ENCODE measurements at regions not wholly inside any gene's neighbourhood (a gene's known extent, or its start where the extent isn't known, plus 50 kb on each side); places are given as distances from the start of the nearest gene placed in this dataset.

DNA sequence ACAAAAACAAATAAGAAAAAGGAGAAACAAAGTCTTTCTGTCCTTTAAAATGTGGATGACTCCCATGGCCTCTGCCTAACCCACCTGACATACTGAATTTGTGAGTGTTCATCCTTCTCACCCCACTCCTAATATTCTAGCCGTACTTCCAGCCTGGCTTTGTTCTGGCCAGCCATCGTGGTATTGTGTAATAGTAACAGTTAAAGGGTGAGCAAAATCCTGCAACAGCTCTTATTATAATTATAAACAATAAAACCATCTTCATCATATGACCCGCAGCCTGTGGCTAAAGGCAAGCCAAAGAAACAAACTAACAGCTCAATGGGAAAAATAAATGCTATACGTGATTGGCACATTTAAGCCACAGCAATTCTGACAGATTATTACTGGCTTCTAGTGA, 721.6 kb upstream of the TENM4 start:
- no peak for DNase-seq

GRCh38 chr11:80157447-80157846, 716.6 kb upstream of the TENM4 start:
- DNase-seq: no peak

GRCh38 chr11:80156062-80156461, 715.2 kb upstream of the TENM4 start:
- no peak for DNase-seq

- DNase-seq: peak; percentile 32
Measured at GRCh38 chr11:80155412-80156017, 714.7 kb upstream of the TENM4 start.

DNA sequence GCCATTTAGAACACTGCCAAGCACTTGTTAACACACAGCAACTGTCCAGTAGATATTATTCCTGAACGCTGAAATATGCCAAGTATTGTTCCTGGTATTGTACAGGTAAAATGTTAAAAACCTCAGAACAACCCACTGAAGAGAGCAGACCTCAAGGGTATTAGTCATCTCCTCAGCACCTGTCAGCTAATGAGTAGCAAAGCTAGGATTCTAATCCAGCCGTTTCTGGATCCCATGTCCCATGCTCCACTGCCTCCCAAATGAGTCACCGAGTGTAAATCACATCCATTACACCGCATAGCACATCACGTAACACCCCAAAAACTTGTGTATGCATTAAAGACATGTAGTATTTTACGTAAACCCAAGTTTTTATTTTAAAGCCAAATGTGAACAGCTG, 705.4 kb upstream of the TENM4 start:
- peak; percentile 96 for DNase-seq

DNA sequence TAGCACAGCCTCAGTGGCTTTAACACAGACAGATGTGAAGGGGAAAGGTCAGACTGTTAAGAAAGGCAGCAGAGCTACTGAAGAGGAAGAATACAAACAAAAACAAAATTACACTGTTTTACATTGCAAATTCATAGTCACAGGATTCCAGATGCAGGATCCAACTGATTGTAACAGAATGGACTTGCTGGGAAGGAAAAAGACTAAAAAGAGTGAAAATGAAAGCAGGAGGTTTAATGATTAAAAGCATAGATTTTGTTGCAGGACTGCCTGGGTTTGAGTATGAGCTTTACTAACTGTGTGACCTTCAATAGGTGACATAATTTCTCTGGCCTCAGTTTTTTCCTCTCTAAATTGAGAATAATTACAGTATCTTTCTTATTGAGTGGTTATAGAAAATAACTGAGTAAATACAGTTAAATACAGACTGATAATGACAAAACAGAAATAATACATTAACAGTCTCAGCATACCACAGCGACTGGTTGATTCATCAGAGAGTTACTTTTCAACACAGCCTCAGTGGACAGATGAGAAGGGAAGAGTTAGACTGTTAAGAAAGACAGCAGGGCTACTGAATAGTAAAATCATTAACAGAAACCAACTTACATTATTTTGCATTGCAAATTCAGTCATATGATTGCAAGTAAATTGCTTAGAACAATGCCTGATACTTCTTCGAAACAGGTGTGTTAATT, 704.2 kb upstream of the TENM4 start:
- DNase-seq: peak; percentile 83

DNA sequence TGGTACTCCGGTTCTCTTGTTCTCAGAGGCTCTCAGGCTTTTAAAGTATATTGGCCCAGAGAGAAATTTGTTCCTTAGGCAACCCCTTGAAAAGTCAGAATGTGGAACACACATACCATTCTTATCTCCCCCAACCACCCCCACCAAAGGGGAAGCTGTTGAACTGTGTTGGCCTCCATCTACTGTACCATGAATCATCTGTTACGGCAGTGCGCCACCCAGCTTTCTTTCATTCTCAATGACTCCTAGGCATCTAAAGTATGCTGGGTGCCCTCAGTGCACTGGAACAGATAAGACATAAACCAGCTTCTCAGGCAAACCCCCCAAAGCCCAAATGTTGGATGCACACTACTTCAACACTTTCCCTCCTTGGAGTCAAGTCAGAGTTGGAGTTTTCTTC, 696.2 kb upstream of the TENM4 start:
- DNase-seq: peak; percentile 76

DNA sequence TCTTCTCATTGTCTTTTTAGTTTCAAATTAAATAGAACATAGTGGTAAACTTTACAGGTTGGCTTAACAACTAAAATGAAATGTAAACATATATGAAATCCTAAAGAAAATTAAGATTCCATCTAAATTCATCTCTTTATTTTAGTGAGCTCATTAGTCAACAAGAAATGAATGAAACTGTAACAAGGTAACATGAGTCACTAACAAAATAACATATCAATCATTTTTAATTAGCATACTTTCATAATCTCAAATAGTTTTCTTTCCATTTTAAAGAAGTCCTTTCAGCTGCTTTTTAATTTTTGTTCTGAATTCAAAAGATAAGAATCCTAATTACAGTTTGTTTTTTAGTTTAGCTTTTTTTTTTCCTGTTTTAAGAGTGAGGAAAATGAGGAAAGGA, 688.6 kb upstream of the TENM4 start:
- no peak for DNase-seq

- no peak for DNase-seq
Measured at GRCh38 chr11:80122211-80122610, 681.4 kb upstream of the TENM4 start.

GRCh38 chr11:80118073-80118472, 677.2 kb upstream of the TENM4 start:
- no peak for DNase-seq

GRCh38 chr11:80116796-80117195, 676.0 kb upstream of the TENM4 start:
- no peak for DNase-seq

DNA sequence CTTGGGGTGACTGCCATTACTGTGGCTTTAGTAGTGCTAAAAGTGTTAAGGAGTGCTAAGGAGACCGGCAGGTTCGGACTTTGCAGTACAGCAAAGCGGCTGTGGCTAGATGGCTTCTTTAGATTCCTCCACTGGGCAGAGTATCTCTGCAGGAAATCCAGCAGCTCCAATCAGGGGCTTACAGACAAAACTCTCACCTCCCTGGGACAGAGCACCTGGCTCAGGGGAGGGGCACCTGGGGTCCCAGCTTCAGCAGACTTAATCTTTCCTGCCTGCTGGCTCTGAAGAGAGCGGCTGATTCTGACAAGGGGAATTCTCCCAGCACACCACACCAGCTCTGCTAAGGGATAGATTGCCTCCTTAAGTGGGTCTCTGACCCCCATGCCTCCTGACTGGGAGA, 668.8 kb upstream of the TENM4 start:
- DNase-seq: no peak

GRCh38 chr11:80109031-80109430, 668.2 kb upstream of the TENM4 start:
- no peak for DNase-seq

DNA sequence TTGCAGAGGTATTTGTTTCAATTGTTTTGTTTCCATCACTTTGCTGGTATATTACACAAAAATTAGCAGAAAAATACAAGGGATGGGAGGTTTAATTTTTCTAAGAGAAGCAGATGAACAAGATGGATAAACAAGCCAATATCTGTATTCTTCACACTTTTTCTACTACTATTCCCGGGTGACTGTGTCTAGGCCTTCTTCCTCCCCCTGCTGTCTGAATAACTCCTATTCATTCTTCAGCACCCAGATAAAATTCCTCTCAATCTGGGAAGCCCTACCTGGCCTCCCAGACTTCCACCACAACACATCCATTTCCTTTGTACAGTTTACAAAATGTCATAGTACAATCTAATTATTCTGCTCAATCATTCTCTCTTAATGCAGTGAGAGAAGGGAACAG, 666.6 kb upstream of the TENM4 start:
- DNase-seq: peak; percentile 47

- DNase-seq: no peak
Measured at GRCh38 chr11:80104191-80104590, 663.4 kb upstream of the TENM4 start.

DNA sequence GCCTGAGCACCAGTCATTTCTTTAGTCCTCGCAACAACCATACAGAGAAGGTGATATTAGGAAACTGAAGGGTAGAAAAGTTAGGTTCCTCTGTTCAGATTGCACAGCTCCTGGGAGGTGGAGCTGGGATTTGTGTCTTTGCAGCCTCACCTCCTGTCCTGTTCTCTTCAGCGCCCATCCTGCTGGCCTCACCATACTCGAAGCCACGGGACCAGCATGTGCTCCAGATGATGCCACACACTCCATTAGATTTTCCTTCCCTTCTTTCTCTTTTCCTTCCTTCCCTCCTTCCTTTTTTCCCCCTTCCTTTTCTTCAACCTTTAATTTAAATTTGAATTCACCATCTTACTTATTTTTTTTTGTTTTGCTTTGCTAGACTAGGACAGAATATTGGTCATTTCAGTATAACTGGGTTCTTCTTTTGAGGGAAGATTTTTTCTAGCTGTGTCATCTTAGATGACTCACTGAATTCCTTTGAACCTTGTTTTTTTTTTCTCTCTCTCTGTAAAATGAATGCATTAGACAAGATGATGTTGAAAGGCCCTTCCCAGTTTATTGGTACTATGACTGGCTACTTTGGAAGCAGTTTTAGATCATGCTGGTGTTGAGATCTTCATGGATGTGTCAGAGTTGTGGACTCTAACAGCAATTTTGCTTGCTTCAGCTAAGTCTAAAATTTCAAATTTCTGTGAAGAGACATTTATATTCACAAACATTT, 662.5 kb upstream of the TENM4 start:
- DNase-seq: peak; percentile 92

GRCh38 chr11:80097146-80097545, 656.3 kb upstream of the TENM4 start:
- DNase-seq: no peak

DNA sequence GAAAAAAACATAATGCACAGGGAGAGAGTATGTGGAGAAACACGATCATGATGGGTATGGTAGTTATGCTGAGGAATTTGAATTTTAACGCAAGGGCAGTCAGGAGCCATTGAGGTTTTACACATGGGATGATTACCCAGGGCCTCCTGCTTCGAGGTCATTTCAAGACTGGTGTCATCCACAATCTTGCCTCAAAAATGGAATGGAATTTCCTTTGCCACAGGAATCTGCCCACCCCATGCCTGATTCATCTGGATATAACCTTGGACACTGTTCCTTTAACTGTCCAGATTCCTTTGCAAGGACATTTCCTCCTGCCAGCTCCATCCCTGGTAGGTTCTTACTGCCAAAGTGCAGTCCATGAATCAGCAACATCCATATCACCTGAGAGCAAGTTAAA, 655.9 kb upstream of the TENM4 start:
- DNase-seq: peak; percentile 98

GRCh38 chr11:80086496-80087055, 645.7 kb upstream of the TENM4 start:
- no peak for DNase-seq

GRCh38 chr11:80085563-80085962, 644.7 kb upstream of the TENM4 start:
- no peak for DNase-seq

GRCh38 chr11:80084608-80085007, 643.8 kb upstream of the TENM4 start:
- DNase-seq: no peak

DNA sequence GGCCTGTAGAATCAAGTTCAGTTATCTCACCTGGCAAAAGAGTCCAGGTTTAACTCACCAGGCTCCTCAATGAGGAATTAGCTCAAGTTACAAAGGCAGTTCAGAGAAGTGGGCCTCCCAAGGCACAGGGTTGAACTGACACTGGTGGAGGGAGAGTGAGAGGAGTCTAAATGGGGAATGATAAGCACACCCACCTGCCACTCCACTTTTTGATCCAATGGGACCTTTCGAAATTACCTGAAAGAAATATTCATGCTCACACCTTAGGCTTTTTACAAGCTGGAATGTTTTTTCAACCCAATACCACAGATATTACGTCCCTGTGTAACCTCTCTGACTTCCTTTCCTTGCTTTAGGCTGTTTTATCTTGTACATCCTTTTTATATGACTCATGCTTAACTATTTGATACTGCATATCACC, 642.7 kb upstream of the TENM4 start:
- peak; percentile 72 for DNase-seq

DNA sequence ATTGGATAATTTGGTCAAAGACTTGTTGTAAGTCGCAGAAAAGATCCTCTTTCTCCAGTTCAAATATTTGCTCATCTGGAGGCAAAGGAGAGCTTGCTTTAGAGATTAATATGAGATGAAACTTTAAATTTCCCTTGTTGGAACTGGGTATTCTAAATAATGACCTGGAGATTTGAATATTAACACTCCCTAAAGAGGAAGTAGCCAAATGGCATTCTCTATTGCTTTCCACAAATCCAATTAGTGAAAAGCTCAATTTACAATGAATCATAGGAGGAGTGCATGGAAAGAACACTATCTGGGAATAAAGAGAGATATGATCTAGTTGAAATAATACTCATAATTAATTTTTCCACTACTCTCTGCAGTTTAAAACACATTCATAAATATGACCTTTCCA, 641.6 kb upstream of the TENM4 start:
- no peak for DNase-seq

DNA sequence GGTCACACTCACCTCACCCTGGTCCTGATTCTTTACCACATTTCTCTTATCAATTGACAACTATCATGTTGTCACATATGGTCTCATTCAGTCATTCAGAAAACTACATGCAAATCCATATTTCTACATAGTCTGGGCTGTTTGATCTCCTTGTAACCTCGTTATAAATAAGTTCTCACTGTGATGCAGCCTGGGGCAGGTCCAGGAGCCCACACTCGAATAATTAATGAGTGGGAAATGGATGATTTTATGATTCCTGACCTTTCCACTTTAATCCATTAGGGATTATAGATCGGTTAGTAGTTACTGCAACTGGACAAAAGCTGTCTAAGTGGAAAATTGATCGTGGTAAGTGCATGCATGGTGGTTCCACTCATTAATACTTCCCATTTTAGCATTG, 636.3 kb upstream of the TENM4 start:
- no peak for DNase-seq
